Activated CD8-positive, alpha-beta T cell treated with anti-CD3 and anti-CD28 coated beads for 36 hours (primary cell): ENCODE measurements at regions not wholly inside any gene's neighbourhood (a gene's known extent, or its start where the extent isn't known, plus 50 kb on each side); places are given as distances from the start of the nearest gene placed in this dataset.

Experiments used
- ATAC-seq: fragments of 200-7000 bp; cut with Tn5 transposase; one replicate; pipeline ENCODE4 v1.10.0; 2021; ENCODE audit warnings: mild to moderate bottlenecking, moderate library complexity
- CTCF ChIA-PET: fragments of 350-600 bp; sonication (Branson Sonifier 250); formaldehyde crosslinking; loops from one replicate; lab custom pipeline; 2021; ENCODE audit warnings: antibody characterized with exemption; lab: Charles Lee
- POLR2A ChIA-PET: fragments of 350-600 bp; sonication (Branson Sonifier 250); formaldehyde crosslinking; loops from one replicate; lab custom pipeline; 2021; ENCODE audit warnings: antibody characterized with exemption; lab: Charles Lee
- DNase-seq: peaks from one replicate; pipeline ENCODE4 v3.0.0-alpha.2; 2020
- H3K27ac Mint-ChIP-seq: one replicate; pipeline ENCODE4 v1.8.0; 2021; ENCODE audit warnings: mild to moderate bottlenecking, mixed read lengths
- H3K27me3 Mint-ChIP-seq: one replicate; pipeline ENCODE4 v1.8.0; 2021; ENCODE audit warnings: mixed read lengths
- H3K36me3 Mint-ChIP-seq: one replicate; pipeline ENCODE4 v1.8.0; 2021; ENCODE audit warnings: low read depth, mixed read lengths
- H3K4me1 Mint-ChIP-seq: one replicate; pipeline ENCODE4 v1.8.0; 2021; ENCODE audit warnings: low read depth, mixed read lengths
- H3K4me3 Mint-ChIP-seq: one replicate; pipeline ENCODE4 v1.8.0; 2021; ENCODE audit warnings: mild to moderate bottlenecking, moderate library complexity, mixed read lengths
- H3K9me3 Mint-ChIP-seq: one replicate; pipeline ENCODE4 v1.8.0; 2021; ENCODE audit warnings: mixed read lengths
- CTCF ChIP-seq: fragments of 200-600 bp; IDR thresholded peaks from one replicate; pipeline ENCODE4 v1.8.0; 2022; ENCODE audit warnings: antibody characterized with exemption, mild to moderate bottlenecking
- intact Hi-C: fragments of 100-400 bp; cut with micrococcal nuclease; formaldehyde crosslinking; loops from one replicate; pipeline ENCODE4 v1.10.0; 2022

GRCh38 chrX:151513472-151513871, 50.0 kb upstream of the PASD1 start:
- Mint-ChIP-seq H3K4me3 (no peak overlapping the region), H3K27me3 (peaks cover 4% of the 10 kb centered on the region), H3K27ac (no peak overlapping the region), H3K9me3 (no peaks in the 10 kb centered on the region), H3K4me1 (no peaks in the 10 kb centered on the region), H3K36me3 (no peaks in the 10 kb centered on the region)
- ATAC-seq, result no peak
- POLR2A ChIA-PET, result no interaction called here
- no peak for TF ChIP-seq CTCF
- intact Hi-C loops, result no loop called here
- CTCF ChIA-PET, result no interaction called here
- DNase-seq, result no peak
